ENCODE measurements at regions not wholly inside any gene's neighbourhood (a gene's known extent, or its start where the extent isn't known, plus 50 kb on each side); places are given as distances from the start of the nearest gene placed in this dataset.

DNA sequence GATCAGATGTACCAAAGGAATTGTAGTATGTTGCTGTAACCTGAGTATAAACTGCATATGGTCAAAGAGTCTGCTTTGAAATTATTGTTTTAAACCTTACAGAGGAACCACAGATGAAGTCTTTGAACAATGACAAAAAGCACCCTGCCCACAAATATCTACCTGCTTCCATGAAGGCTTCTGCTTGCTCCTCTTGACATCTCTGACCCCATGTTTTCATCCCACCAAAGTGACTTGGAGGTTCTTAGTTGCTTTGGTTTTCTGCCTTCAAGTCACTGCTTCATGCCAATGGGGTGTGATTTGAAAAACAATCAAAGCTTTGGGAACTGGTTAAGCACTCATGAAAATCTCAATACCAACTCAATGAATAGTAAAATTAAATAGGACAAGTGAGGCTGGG lies 194.6 kb upstream of the ACTBL2 start:
- TF ChIP-seq, protein P1, sequence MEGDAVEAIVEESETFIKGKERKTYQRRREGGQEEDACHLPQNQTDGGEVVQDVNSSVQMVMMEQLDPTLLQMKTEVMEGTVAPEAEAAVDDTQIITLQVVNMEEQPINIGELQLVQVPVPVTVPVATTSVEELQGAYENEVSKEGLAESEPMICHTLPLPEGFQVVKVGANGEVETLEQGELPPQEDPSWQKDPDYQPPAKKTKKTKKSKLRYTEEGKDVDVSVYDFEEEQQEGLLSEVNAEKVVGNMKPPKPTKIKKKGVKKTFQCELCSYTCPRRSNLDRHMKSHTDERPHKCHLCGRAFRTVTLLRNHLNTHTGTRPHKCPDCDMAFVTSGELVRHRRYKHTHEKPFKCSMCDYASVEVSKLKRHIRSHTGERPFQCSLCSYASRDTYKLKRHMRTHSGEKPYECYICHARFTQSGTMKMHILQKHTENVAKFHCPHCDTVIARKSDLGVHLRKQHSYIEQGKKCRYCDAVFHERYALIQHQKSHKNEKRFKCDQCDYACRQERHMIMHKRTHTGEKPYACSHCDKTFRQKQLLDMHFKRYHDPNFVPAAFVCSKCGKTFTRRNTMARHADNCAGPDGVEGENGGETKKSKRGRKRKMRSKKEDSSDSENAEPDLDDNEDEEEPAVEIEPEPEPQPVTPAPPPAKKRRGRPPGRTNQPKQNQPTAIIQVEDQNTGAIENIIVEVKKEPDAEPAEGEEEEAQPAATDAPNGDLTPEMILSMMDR (IDR thresholded peaks at IDR 0.05; ENCODE audit: insufficient read depth, low read depth, low read length): no peak
- TF ChIP-seq EZH2 (IDR thresholded peaks at IDR 0.05; ENCODE audit: insufficient read depth, low read length): no peak
